GM12875 (cell line): ENCODE measurements at regions not wholly inside any gene's neighbourhood (a gene's known extent, or its start where the extent isn't known, plus 50 kb on each side); places are given as distances from the start of the nearest gene placed in this dataset.
"Not testable (repeated sequence)": the region's sequence is repeated elsewhere in the genome, so short reads cannot be mapped to it uniquely, and the experiment has no call there.

Experiments used
- H3K4me3 ChIP-seq: one replicate; pipeline ENCODE4 v1.5.1; 2011; ENCODE audit warnings: low read depth, low read length, control low read depth
- TF ChIP-seq, protein P1 (sequence below): IDR thresholded peaks from 2 replicates; pipeline ENCODE4 v1.5.1; 2011; ENCODE audit warnings: low read depth, mild to moderate bottlenecking, control low read depth, inconsistent platforms, low read length, moderate library complexity, borderline replicate concordance; ENCODE audit not compliant: insufficient read depth

DNA sequence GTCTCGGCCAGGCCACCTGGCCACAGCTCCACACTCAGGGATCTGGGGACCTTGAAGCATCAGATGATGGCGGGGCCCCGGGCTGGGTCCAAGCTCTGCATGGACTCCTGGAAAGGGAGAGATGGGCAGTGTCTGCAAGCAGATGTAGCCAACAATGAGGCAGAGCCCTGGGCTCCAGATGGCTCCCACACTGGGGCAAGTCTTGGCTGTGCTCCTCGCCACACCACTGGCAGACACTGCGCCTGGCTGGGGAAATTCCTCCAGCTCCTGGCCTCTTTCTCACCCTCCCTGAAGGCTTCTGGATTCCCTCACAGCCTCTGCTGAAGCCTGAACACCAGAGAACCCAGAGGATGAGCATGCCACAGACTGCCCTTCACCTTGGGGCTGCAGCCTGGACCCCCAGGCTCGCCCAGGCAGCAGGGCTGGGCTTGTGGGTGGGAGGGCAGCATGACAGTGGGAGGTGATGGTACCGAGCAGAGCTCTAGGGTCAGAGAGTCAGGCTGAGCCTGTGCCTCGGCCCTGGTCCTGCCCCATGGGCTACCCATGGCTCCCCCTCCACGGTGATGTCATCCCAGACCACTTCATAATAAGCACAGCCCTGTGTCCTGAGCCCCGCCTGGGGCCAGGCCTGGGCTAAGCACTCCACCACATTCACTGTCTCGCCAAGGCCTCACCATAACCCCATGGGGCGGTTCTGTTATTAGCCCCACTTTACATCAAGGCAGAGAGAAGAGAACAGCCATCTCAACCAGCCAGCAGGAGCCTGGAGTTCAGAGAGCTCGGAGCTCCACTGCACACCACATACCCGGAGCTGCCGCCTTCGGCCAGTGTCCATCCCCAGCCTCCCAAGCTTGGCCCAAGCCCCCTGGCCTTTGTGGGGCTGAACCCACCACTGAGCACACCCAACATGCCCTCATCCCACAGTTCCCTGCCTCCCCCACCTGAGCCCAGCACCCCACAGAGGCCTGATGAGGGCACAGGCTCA is 62.2 kb upstream of the ADAMTS2 start:
- TF ChIP-seq, protein P1, sequence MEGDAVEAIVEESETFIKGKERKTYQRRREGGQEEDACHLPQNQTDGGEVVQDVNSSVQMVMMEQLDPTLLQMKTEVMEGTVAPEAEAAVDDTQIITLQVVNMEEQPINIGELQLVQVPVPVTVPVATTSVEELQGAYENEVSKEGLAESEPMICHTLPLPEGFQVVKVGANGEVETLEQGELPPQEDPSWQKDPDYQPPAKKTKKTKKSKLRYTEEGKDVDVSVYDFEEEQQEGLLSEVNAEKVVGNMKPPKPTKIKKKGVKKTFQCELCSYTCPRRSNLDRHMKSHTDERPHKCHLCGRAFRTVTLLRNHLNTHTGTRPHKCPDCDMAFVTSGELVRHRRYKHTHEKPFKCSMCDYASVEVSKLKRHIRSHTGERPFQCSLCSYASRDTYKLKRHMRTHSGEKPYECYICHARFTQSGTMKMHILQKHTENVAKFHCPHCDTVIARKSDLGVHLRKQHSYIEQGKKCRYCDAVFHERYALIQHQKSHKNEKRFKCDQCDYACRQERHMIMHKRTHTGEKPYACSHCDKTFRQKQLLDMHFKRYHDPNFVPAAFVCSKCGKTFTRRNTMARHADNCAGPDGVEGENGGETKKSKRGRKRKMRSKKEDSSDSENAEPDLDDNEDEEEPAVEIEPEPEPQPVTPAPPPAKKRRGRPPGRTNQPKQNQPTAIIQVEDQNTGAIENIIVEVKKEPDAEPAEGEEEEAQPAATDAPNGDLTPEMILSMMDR: no peak
- H3K4me3 ChIP-seq: no peak overlapping the region

DNA sequence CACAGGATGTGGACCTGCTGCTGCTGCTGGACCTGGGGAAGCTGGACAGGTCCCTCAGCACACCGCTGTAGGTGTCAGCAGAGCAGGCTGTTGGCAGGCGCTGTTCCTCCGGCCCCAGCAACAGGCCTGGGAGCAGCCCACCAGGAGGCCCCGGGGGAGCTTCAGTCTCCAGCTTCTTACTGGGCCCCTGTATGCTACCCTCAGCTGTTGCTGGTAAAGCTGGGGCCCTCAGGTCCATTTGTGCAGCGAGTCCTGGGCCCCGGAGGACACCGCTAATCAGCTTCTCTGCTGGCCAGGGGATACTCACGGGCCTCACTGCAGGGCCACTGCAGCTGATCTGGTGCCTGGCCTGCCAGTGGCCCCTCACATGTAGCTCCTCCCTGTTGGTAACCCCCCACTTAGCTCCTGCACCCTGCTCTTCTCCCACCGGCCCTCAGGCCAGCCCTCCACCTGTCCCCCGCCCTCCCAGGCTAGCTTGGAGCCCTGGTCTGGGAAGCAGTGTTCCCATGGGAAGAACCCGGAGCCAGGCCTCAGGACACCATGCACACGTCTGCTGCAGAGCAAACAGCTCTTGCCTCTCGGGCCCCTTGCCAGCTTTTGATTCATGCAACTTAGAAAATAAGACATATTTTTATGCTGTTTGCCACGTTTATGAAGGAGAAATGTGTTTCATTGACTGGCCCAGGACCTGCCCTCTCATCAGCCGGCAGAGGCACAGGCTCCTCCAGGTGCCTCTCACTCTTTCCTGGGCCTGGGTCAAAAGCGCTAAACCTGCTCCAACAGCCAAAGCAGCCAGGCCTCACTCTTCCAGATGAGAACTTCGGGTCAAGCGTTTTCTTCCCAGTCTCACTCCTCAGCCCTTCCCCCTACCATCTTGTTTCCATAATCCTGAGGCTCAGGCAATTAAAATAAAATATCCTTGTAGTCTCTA is 61.0 kb upstream of the ADAMTS2 start:
- TF ChIP-seq, protein P1: no peak
- no peak overlapping the region for H3K4me3 ChIP-seq

DNA sequence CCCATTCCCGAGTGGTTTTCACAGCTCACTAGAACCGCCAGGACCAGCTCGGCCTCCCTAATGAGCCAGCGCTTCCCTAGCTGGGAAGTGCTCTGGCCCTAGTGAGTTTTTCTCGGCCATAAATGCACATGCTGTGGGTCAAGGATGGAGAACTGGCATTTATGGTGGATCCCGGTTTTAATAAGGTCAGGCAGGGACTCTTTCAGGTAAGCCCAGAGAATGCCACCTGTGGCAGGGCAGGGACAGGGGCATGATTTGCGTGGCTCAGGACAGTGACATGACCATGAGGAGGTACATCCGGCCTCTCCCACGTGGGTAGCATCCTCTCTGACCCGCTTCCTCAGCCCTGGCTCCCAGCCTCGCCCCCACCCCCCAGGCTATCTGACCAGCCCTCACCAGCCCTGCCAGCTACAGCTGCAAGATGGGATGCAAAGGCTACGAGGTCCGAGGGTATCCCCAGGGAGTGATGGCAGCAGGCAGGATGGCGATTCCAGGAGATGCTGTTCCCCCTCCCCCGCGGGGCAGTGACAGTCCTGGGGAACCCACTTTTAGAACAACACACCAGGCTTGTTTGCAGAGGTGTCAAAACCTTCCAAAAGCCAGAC is 60.3 kb upstream of the ADAMTS2 start:
- TF ChIP-seq, protein P1: no peak

GRCh38 chr5:179405054-179405416 is 59.8 kb upstream of the ADAMTS2 start:
- no peak overlapping the region for H3K4me3 ChIP-seq
- TF ChIP-seq, protein P1: no peak

More for the DNA sequence above, 60.3 kb upstream of the ADAMTS2 start:
- no peak overlapping the region for H3K4me3 ChIP-seq

GRCh38 chr5:179404321-179405053 is 59.2 kb upstream of the ADAMTS2 start:
- TF ChIP-seq, protein P1: no peak
- no peak overlapping the region for H3K4me3 ChIP-seq

DNA sequence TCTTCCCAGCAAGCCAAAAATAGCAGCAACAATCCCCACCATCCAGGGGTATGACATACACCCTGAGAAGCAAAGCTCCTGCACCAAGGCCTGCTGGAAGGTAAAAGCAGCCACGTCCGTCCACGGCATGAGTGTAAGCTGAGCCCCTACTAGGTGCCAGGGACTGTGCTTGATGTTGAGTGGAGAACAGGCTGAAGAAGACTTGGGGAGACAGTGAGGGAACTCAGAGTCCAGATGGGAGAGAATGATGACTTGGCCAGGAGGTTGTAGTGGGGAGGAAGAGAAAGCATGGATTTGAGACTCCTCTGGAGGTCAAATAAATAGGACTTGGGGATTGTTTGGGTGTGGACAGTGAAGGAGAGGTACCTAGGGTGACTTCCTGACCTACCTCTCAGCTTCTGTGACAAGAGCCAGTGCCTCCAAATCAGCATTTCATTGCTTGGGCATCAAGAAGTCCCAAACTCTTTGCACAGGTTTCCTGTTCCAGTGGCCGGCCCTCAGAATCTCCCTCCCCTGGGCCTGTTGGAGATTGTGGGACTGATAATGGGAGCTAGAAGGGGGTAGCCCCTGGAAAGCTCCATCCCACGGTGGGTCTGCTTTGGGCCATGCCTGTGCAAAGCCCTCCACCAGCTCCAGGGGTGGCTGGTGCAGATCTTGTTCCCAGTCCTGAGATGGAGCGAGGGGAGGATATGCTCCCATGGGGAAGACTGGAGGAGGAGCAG is 58.3 kb upstream of the ADAMTS2 start:
- TF ChIP-seq, protein P1: no peak
- no peak overlapping the region for H3K4me3 ChIP-seq

GRCh38 chr5:179400435-179400834 is 55.2 kb upstream of the ADAMTS2 start:
- not testable (repeated sequence) for H3K4me3 ChIP-seq
